ENCODE measurements at regions not wholly inside any gene's neighbourhood (a gene's known extent, or its start where the extent isn't known, plus 50 kb on each side); places are given as distances from the start of the nearest gene placed in this dataset.

GRCh38 chr3:145188079-145188770, 972.8 kb downstream of the PLOD2 start:
- no peak for TF ChIP-seq CTCF (IDR thresholded peaks at IDR 0.05; ENCODE audit: low read depth, low read length, poor library complexity, severe bottlenecking)
- no peak for TF ChIP-seq EZH2phosphoT487 (IDR thresholded peaks at IDR 0.05; ENCODE audit: borderline replicate concordance, low read length)

Data from DOHH2 (cell line).